ENCODE measurements at regions not wholly inside any gene's neighbourhood (a gene's known extent, or its start where the extent isn't known, plus 50 kb on each side); places are given as distances from the start of the nearest gene placed in this dataset.

DNA sequence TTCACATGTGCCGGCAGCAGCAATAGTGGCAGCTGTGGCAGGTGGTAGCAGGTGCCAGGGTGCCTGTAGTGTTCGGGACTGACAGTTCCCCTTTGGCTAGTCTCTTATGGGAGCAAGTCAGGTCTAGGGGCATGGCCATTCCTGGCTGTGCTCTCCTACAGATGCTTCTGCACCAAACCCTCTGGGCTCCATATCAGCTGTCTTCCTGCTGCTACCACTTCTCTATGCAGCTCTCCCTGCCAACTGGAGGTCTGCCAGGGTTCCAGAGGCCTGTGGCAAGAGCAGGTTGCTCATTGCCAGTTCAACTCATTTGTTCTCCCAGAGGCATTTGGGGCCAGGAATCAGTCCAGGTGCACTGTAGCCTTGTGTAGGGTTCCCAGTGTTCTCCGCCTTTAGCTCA lies 473.7 kb downstream of the JRKL start:
- ATAC-seq = no peak
- Histone ChIP-seq H3K4me1 (ENCODE audit: insufficient read depth) (no peaks in the 10 kb centered on the region), H3K27ac (ENCODE audit: low read depth) (no peak overlapping the region), H4K20me1 (replicated peaks; ENCODE audit: insufficient read depth) (no peaks in the 10 kb centered on the region), H3K27me3 (ENCODE audit: insufficient read depth) (no peaks in the 10 kb centered on the region), H3K4me3 (no peak overlapping the region), H3K79me2 (replicated peaks; ENCODE audit: insufficient read depth) (no peaks in the 10 kb centered on the region), H3K4me2 (no peak overlapping the region), H2AFZ (no peak overlapping the region), H3K36me3 (ENCODE audit: insufficient read depth) (no peaks in the 10 kb centered on the region), H3K9me2 (ENCODE audit: insufficient read depth) (0 out of 2 replicates have a peak, but pooled peaks cover 5% of the 10 kb centered on the region), H3F3A (replicated peaks; ENCODE audit: low read depth) (no peaks in the 10 kb centered on the region)
- Mint-ChIP-seq H3K9me3 (no peaks in the 10 kb centered on the region; the same call in 1 of the 3 replicates), H3K4me3 (no peak overlapping the region), H3K27me3 (ENCODE audit: insufficient read depth, low read depth, poor library complexity) (no peaks in the 10 kb centered on the region), H3K36me3 (ENCODE audit: low read depth) (no peaks in the 10 kb centered on the region), H3K4me1 (no peaks in the 10 kb centered on the region), H3K27ac (no peak overlapping the region)
- no peak for DNase-seq (ENCODE audit: low spot score)
- TF ChIP-seq, protein P1, sequence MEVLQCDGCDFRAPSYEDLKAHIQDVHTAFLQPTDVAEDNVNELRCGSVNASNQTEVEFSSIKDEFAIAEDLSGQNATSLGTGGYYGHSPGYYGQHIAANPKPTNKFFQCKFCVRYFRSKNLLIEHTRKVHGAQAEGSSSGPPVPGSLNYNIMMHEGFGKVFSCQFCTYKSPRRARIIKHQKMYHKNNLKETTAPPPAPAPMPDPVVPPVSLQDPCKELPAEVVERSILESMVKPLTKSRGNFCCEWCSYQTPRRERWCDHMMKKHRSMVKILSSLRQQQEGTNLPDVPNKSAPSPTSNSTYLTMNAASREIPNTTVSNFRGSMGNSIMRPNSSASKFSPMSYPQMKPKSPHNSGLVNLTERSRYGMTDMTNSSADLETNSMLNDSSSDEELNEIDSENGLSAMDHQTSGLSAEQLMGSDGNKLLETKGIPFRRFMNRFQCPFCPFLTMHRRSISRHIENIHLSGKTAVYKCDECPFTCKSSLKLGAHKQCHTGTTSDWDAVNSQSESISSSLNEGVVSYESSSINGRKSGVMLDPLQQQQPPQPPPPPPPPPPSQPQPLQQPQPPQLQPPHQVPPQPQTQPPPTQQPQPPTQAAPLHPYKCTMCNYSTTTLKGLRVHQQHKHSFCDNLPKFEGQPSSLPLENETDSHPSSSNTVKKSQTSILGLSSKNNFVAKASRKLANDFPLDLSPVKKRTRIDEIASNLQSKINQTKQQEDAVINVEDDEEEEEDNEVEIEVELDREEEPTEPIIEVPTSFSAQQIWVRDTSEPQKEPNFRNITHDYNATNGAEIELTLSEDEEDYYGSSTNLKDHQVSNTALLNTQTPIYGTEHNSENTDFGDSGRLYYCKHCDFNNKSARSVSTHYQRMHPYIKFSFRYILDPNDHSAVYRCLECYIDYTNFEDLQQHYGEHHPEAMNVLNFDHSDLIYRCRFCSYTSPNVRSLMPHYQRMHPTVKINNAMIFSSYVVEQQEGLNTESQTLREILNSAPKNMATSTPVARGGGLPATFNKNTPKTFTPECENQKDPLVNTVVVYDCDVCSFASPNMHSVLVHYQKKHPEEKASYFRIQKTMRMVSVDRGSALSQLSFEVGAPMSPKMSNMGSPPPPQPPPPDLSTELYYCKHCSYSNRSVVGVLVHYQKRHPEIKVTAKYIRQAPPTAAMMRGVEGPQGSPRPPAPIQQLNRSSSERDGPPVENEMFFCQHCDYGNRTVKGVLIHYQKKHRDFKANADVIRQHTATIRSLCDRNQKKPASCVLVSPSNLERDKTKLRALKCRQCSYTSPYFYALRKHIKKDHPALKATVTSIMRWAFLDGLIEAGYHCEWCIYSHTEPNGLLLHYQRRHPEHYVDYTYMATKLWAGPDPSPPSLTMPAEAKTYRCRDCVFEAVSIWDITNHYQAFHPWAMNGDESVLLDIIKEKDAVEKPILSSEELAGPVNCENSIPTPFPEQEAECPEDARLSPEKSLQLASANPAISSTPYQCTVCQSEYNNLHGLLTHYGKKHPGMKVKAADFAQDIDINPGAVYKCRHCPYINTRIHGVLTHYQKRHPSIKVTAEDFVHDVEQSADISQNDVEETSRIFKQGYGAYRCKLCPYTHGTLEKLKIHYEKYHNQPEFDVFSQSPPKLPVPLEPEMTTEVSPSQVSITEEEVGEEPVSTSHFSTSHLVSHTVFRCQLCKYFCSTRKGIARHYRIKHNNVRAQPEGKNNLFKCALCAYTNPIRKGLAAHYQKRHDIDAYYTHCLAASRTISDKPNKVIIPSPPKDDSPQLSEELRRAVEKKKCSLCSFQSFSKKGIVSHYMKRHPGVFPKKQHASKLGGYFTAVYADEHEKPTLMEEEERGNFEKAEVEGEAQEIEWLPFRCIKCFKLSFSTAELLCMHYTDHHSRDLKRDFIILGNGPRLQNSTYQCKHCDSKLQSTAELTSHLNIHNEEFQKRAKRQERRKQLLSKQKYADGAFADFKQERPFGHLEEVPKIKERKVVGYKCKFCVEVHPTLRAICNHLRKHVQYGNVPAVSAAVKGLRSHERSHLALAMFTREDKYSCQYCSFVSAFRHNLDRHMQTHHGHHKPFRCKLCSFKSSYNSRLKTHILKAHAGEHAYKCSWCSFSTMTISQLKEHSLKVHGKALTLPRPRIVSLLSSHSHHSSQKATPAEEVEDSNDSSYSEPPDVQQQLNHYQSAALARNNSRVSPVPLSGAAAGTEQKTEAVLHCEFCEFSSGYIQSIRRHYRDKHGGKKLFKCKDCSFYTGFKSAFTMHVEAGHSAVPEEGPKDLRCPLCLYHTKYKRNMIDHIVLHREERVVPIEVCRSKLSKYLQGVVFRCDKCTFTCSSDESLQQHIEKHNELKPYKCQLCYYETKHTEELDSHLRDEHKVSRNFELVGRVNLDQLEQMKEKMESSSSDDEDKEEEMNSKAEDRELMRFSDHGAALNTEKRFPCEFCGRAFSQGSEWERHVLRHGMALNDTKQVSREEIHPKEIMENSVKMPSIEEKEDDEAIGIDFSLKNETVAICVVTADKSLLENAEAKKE (CRISPR knock-in tag; IDR thresholded peaks at IDR 0.05) = no peak
- TF ChIP-seq POLR2AphosphoS5 (IDR thresholded peaks at IDR 0.05; ENCODE audit: low read depth) (no peak), ZNF114 (CRISPR knock-in tag; IDR thresholded peaks at IDR 0.05) (no peak), ETS1 (IDR thresholded peaks at IDR 0.05) (no peak), STAT1 (IDR thresholded peaks at IDR 0.05; ENCODE audit: unreplicated experiment) (no peak), JUNB (IDR thresholded peaks at IDR 0.05; ENCODE audit: unreplicated experiment) (no peak), NANOG (IDR thresholded peaks at IDR 0.05; ENCODE audit: borderline replicate concordance) (no peak), CREB1 (CRISPR knock-in tag; IDR thresholded peaks at IDR 0.05; ENCODE audit: low read depth) (no peak), ZNF331 (CRISPR knock-in tag; IDR thresholded peaks at IDR 0.05; ENCODE audit: low read depth) (no peak), EZH2phosphoT487 (IDR thresholded peaks at IDR 0.05; ENCODE audit: unreplicated experiment) (no peak), EZH2 (IDR thresholded peaks at IDR 0.05; ENCODE audit: low read depth, unreplicated experiment) (no peak)
- TF ChIP-seq, protein P2, sequence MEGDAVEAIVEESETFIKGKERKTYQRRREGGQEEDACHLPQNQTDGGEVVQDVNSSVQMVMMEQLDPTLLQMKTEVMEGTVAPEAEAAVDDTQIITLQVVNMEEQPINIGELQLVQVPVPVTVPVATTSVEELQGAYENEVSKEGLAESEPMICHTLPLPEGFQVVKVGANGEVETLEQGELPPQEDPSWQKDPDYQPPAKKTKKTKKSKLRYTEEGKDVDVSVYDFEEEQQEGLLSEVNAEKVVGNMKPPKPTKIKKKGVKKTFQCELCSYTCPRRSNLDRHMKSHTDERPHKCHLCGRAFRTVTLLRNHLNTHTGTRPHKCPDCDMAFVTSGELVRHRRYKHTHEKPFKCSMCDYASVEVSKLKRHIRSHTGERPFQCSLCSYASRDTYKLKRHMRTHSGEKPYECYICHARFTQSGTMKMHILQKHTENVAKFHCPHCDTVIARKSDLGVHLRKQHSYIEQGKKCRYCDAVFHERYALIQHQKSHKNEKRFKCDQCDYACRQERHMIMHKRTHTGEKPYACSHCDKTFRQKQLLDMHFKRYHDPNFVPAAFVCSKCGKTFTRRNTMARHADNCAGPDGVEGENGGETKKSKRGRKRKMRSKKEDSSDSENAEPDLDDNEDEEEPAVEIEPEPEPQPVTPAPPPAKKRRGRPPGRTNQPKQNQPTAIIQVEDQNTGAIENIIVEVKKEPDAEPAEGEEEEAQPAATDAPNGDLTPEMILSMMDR (conservative IDR thresholded peaks at IDR 0.05; ENCODE audit: low read depth in 2 of 2) = no peak
- TF ChIP-seq, protein P3, sequence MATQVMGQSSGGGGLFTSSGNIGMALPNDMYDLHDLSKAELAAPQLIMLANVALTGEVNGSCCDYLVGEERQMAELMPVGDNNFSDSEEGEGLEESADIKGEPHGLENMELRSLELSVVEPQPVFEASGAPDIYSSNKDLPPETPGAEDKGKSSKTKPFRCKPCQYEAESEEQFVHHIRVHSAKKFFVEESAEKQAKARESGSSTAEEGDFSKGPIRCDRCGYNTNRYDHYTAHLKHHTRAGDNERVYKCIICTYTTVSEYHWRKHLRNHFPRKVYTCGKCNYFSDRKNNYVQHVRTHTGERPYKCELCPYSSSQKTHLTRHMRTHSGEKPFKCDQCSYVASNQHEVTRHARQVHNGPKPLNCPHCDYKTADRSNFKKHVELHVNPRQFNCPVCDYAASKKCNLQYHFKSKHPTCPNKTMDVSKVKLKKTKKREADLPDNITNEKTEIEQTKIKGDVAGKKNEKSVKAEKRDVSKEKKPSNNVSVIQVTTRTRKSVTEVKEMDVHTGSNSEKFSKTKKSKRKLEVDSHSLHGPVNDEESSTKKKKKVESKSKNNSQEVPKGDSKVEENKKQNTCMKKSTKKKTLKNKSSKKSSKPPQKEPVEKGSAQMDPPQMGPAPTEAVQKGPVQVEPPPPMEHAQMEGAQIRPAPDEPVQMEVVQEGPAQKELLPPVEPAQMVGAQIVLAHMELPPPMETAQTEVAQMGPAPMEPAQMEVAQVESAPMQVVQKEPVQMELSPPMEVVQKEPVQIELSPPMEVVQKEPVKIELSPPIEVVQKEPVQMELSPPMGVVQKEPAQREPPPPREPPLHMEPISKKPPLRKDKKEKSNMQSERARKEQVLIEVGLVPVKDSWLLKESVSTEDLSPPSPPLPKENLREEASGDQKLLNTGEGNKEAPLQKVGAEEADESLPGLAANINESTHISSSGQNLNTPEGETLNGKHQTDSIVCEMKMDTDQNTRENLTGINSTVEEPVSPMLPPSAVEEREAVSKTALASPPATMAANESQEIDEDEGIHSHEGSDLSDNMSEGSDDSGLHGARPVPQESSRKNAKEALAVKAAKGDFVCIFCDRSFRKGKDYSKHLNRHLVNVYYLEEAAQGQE (IDR thresholded peaks at IDR 0.05; ENCODE audit: unreplicated experiment) = no peak

Data from GM23338 (cell line).